ENCODE measurements at regions not wholly inside any gene's neighbourhood (a gene's known extent, or its start where the extent isn't known, plus 50 kb on each side); places are given as distances from the start of the nearest gene placed in this dataset.

- Histone ChIP-seq H3K4me1 (ENCODE audit: control insufficient read depth in 1 of 2, insufficient read depth in 2 of 2, low read length in 2 of 2) (no peaks in the 10 kb centered on the region), H3K9me3 (ENCODE audit: control insufficient read depth in 1 of 2, insufficient read depth in 1 of 2, low read depth in 1 of 2, low read length in 2 of 2) (no peaks in the 10 kb centered on the region), H3K27ac (ENCODE audit: low read depth, low read length) (no peak overlapping the region), H3K79me2 (ENCODE audit: insufficient read depth, low read length) (no peaks in the 10 kb centered on the region), H3K9ac (ENCODE audit: low read length) (no peak overlapping the region), H3K36me3 (ENCODE audit: control insufficient read depth in 1 of 2, insufficient read depth in 2 of 2, low read length in 2 of 2) (no peaks in the 10 kb centered on the region), H3K4me3 (replicated peaks in 1 of 2; ENCODE audit: low read depth in 1 of 2, low read length in 2 of 2) (no peak overlapping the region), H3K9me2 (ENCODE audit: insufficient read depth) (no peaks in the 10 kb centered on the region), H3K27me3 (ENCODE audit: insufficient read depth, low read length) (peaks cover 25% of the 10 kb centered on the region), H3K4me2 (ENCODE audit: low read length) (no peak overlapping the region), H2AFZ (ENCODE audit: low read depth, low read length, poor library complexity, severe bottlenecking) (no peak overlapping the region), H4K20me1 (ENCODE audit: insufficient read depth) (no peaks in the 10 kb centered on the region)
- ATAC-seq = no peak
- ChIA-PET CTCF (no interaction called here), RAD21 (ENCODE audit: low non-redundant PET in 1 of 2, low total read pairs in 2 of 2, uncharacterized antibody in 2 of 2, unreplicated experiment in 2 of 2) (no interaction called here), POLR2A (no interaction called here)
- intact Hi-C loops (cut with micrococcal nuclease) = loop anchor here (10.0 kb wide), 1 partner anchor 55 kb away; no protein-coding TSS in a partner anchor
- DNase-seq (ENCODE audit: low read depth, low spot score) = no peak
- no TSS peak for BruUV-seq (replicated peaks)
- TF ChIP-seq SP1 (IDR thresholded peaks at IDR 0.05; ENCODE audit: low read depth) (no peak), ZNF274 (IDR thresholded peaks at IDR 0.05; ENCODE audit: low read depth, low read length) (no peak), TCF7L2 (IDR thresholded peaks at IDR 0.05; ENCODE audit: borderline replicate concordance, extremely low read depth, insufficient read depth, insufficient read length) (no peak)
Observed at GRCh38 chr3:64360280-64360679, 135.0 kb upstream of the PRICKLE2 start.

- Histone ChIP-seq H3K9ac (ENCODE audit: low read length) (no peak overlapping the region), H3K9me3 (ENCODE audit: control insufficient read depth in 1 of 2, insufficient read depth in 1 of 2, low read depth in 1 of 2, low read length in 2 of 2) (no peaks in the 10 kb centered on the region), H3K4me3 (replicated peaks in 1 of 2; ENCODE audit: low read depth in 1 of 2, low read length in 2 of 2) (no peak overlapping the region), H3K4me1 (ENCODE audit: control insufficient read depth in 1 of 2, insufficient read depth in 2 of 2, low read length in 2 of 2) (no peaks in the 10 kb centered on the region), H3K79me2 (ENCODE audit: insufficient read depth, low read length) (no peaks in the 10 kb centered on the region), H3K9me2 (ENCODE audit: insufficient read depth) (no peaks in the 10 kb centered on the region), H3K36me3 (ENCODE audit: control insufficient read depth in 1 of 2, insufficient read depth in 2 of 2, low read length in 2 of 2) (no peaks in the 10 kb centered on the region), H3K27ac (ENCODE audit: low read depth, low read length) (no peak overlapping the region), H4K20me1 (ENCODE audit: insufficient read depth) (no peaks in the 10 kb centered on the region), H3K4me2 (ENCODE audit: low read length) (no peak overlapping the region), H3K27me3 (ENCODE audit: insufficient read depth, low read length) (peaks cover 25% of the 10 kb centered on the region), H2AFZ (ENCODE audit: low read depth, low read length, poor library complexity, severe bottlenecking) (no peak overlapping the region)
- ATAC-seq (no peak), DNase-seq (ENCODE audit: low read depth, low spot score) (no peak)
- ChIA-PET POLR2A (no interaction called here), RAD21 (ENCODE audit: low non-redundant PET in 1 of 2, low total read pairs in 2 of 2, uncharacterized antibody in 2 of 2, unreplicated experiment in 2 of 2) (no interaction called here), CTCF (no interaction called here)
- BruUV-seq (replicated peaks) = no TSS peak
- intact Hi-C loops (cut with micrococcal nuclease) = loop anchor here (10.0 kb wide), 1 partner anchor 55 kb away; no protein-coding TSS in a partner anchor
- no peak for TF ChIP-seq EZH2phosphoT487 (IDR thresholded peaks at IDR 0.05; ENCODE audit: borderline replicate concordance)
- TF ChIP-seq SRF (IDR thresholded peaks at IDR 0.05; ENCODE audit: low read depth) = no peak
- no peak for TF ChIP-seq JUND (IDR thresholded peaks at IDR 0.05)
- TF ChIP-seq EZH2 (IDR thresholded peaks at IDR 0.05) = no peak
- no peak for TF ChIP-seq REST (IDR thresholded peaks at IDR 0.05; ENCODE audit: low read depth)
- no peak for TF ChIP-seq CEBPB (IDR thresholded peaks at IDR 0.05; ENCODE audit: low read depth)
- no peak for TF ChIP-seq RAD21 (IDR thresholded peaks at IDR 0.05; ENCODE audit: low read depth)
- no peak for TF ChIP-seq SIN3A (IDR thresholded peaks at IDR 0.05; ENCODE audit: low read depth)
- TF ChIP-seq TCF7L2 (IDR thresholded peaks at IDR 0.05; ENCODE audit: borderline replicate concordance, extremely low read depth, insufficient read depth, insufficient read length) = no peak
- TF ChIP-seq ZNF274 (IDR thresholded peaks at IDR 0.05; ENCODE audit: low read depth, low read length) = no peak
- no peak for TF ChIP-seq MAX (IDR thresholded peaks at IDR 0.05)
- TF ChIP-seq YY1 (IDR thresholded peaks at IDR 0.05; ENCODE audit: extremely low read depth, insufficient replicate concordance, low read depth, low read length) = no peak
- no peak for TF ChIP-seq ELF1 (IDR thresholded peaks at IDR 0.05; ENCODE audit: borderline replicate concordance, low read depth)
- no peak for TF ChIP-seq FOSL1 (IDR thresholded peaks at IDR 0.05; ENCODE audit: low read depth)
- no peak for TF ChIP-seq CTCF (IDR thresholded peaks at IDR 0.05 in 2 of 3, conservative IDR thresholded peaks at IDR 0.05 in 1 of 3; ENCODE audit: borderline replicate concordance in 1 of 3, insufficient read depth in 1 of 3, low read depth in 2 of 3, low read length in 2 of 3)
- TF ChIP-seq POLR2A (IDR thresholded peaks at IDR 0.05; ENCODE audit: borderline replicate concordance, extremely low read depth, insufficient read depth, insufficient read length) = no peak
- TF ChIP-seq ZFX (IDR thresholded peaks at IDR 0.05) = no peak
Observed at GRCh38 chr3:64359735-64360134, 134.5 kb upstream of the PRICKLE2 start.
